Gastrocnemius medialis (tissue), 4 donors: ENCODE measurements at regions not wholly inside any gene's neighbourhood (a gene's known extent, or its start where the extent isn't known, plus 50 kb on each side); places are given as distances from the start of the nearest gene placed in this dataset.

Experiments
- CTCF ChIP-seq, 5 experiments: fragments of 450-650 bp in 3 of 5; fragments of 200-600 bp in 2 of 5; sonication (generic) in 2 of 5; IDR thresholded peaks in 4 of 5; conservative IDR thresholded peaks in 1 of 5; 1 replicate in 4 of 5; 2 replicates in 1 of 5; pipeline ENCODE4 v1.5.1; 2016 to 2019; ENCODE audit warnings: antibody characterized with exemption in 5 of 5, mild to moderate bottlenecking in 3 of 5, moderate library complexity in 3 of 5
- POLR2A ChIP-seq, 2 donors: fragments of 450-650 bp; IDR thresholded peaks; one replicate each; pipeline ENCODE4 v1.6.1; 2017; ENCODE audit warnings: antibody characterized with exemption in 2 of 2, mild to moderate bottlenecking in 2 of 2, moderate library complexity in 2 of 2

- TF ChIP-seq CTCF (IDR thresholded peaks at IDR 0.05 in 4 of 5, conservative IDR thresholded peaks at IDR 0.05 in 1 of 5) (no peak), POLR2A (IDR thresholded peaks at IDR 0.05) (no peak)
These were observed 227.7 kb downstream of the BCOR start for GRCh38 chrX:39869846-39870601.
